DOHH2 (cell line): ENCODE measurements at regions not wholly inside any gene's neighbourhood (a gene's known extent, or its start where the extent isn't known, plus 50 kb on each side); places are given as distances from the start of the nearest gene placed in this dataset.

Experiments
- H3F3A ChIP-seq: fragments of 200-600 bp; sonication (generic), shearing (Covaris generic); 2 replicates; pipeline ENCODE4 v1.6.0; 2016; ENCODE audit warnings: antibody characterized with exemption, mild to moderate bottlenecking; ENCODE audit not compliant: control insufficient read depth, insufficient read depth
- H3K27ac ChIP-seq: fragments of 200-600 bp; sonication (generic); 2 replicates; pipeline ENCODE4 v1.5.1; 2014; ENCODE audit warnings: low read depth, mild to moderate bottlenecking, low read length, moderate library complexity
- H3K27me3 ChIP-seq: fragments of 200-600 bp; sonication (generic); 2 replicates; pipeline ENCODE4 v1.6.1; 2014; ENCODE audit warnings: mild to moderate bottlenecking, low read length, mixed read lengths; ENCODE audit not compliant: control insufficient read depth
- H3K36me3 ChIP-seq: fragments of 200-600 bp; sonication (generic); 2 replicates; pipeline ENCODE4 v1.6.1; 2014; ENCODE audit warnings: mild to moderate bottlenecking, low read length, moderate library complexity, mixed read lengths; ENCODE audit not compliant: control insufficient read depth
- H3K4me1 ChIP-seq: fragments of 200-600 bp; sonication (generic); 2 replicates; pipeline ENCODE4 v1.6.1; 2014; ENCODE audit warnings: mild to moderate bottlenecking, low read length, mixed read lengths; ENCODE audit not compliant: control insufficient read depth
- H3K4me2 ChIP-seq: fragments of 200-600 bp; sonication (generic); 2 replicates; pipeline ENCODE4 v1.6.0; 2014; ENCODE audit warnings: mild to moderate bottlenecking, low read length, moderate library complexity
- H3K4me3 ChIP-seq: fragments of 200-600 bp; sonication (generic); 2 replicates; pipeline ENCODE4 v1.5.1; 2014; ENCODE audit warnings: mild to moderate bottlenecking, low read length, mixed read lengths
- H3K79me2 ChIP-seq: fragments of 200-600 bp; sonication (generic); 2 replicates; pipeline ENCODE4 v1.6.1; 2014; ENCODE audit warnings: mild to moderate bottlenecking, low read length, mixed read lengths; ENCODE audit not compliant: control insufficient read depth
- H3K9me2 ChIP-seq: fragments of 200-600 bp; sonication (generic); replicated peaks from 2 replicates; pipeline ENCODE4 v1.6.1; 2014; ENCODE audit warnings: mild to moderate bottlenecking, low read length, mixed read lengths; ENCODE audit not compliant: control insufficient read depth
- H3K9me3 ChIP-seq: fragments of 200-600 bp; sonication (generic); 2 replicates; pipeline ENCODE4 v1.6.1; 2014; ENCODE audit warnings: antibody characterized with exemption, low read length, mixed read lengths; ENCODE audit not compliant: control insufficient read depth, insufficient read depth
- H4K20me1 ChIP-seq: fragments of 200-600 bp; sonication (generic); 2 replicates; pipeline ENCODE4 v1.6.0; 2014; ENCODE audit warnings: low read depth, mild to moderate bottlenecking, antibody characterized with exemption, low read length, moderate library complexity; ENCODE audit not compliant: control insufficient read depth, insufficient read depth
- CTCF ChIP-seq: fragments of 200-600 bp; sonication (generic); IDR thresholded peaks from one replicate; pipeline ENCODE4 v1.5.1; 2014; ENCODE audit warnings: antibody characterized with exemption, mild to moderate bottlenecking, low read depth, low read length; ENCODE audit not compliant: poor library complexity, severe bottlenecking
- EZH2phosphoT487 ChIP-seq: fragments of 200-600 bp; sonication (generic); IDR thresholded peaks from 2 replicates; pipeline ENCODE4 v1.6.1; 2017; ENCODE audit warnings: borderline replicate concordance, mild to moderate bottlenecking, antibody characterized with exemption, low read length, moderate library complexity, mixed read lengths

- Histone ChIP-seq H3K36me3 (no peaks in the 10 kb centered on the region), H3K27me3 (no peaks in the 10 kb centered on the region), H3K9me2 (no peaks in the 10 kb centered on the region), H3K4me2 (no peak overlapping the region), H3K9me3 (no peaks in the 10 kb centered on the region), H3F3A (no peaks in the 10 kb centered on the region), H4K20me1 (no peaks in the 10 kb centered on the region), H3K27ac (no peak overlapping the region), H3K4me3 (no peak overlapping the region), H3K79me2 (no peaks in the 10 kb centered on the region), H3K4me1 (no peaks in the 10 kb centered on the region)
- TF ChIP-seq CTCF (no peak), EZH2phosphoT487 (no peak)
Measured at GRCh38 chr3:30977592-30977991, 83.1 kb upstream of the GADL1 start.

- H4K20me1 ChIP-seq: no peaks in the 10 kb centered on the region
- H3K27ac ChIP-seq: no peak overlapping the region
- no peaks in the 10 kb centered on the region for H3K9me2 ChIP-seq
- H3K4me2 ChIP-seq: no peak overlapping the region
- no peak for TF ChIP-seq CTCF
- no peak for TF ChIP-seq EZH2phosphoT487
- H3K9me3 ChIP-seq: no peaks in the 10 kb centered on the region
- H3K79me2 ChIP-seq: no peaks in the 10 kb centered on the region
- no peaks in the 10 kb centered on the region for H3F3A ChIP-seq
- no peak overlapping the region for H3K4me3 ChIP-seq
- no peaks in the 10 kb centered on the region for H3K36me3 ChIP-seq
- no peaks in the 10 kb centered on the region for H3K27me3 ChIP-seq
- H3K4me1 ChIP-seq: no peaks in the 10 kb centered on the region
Measured at GRCh38 chr3:30980993-30981392, 86.5 kb upstream of the GADL1 start.

- Histone ChIP-seq H3K9me2 (no peaks in the 10 kb centered on the region), H3K27me3 (no peaks in the 10 kb centered on the region; the same call in 1 of the 2 replicates), H3K79me2 (no peaks in the 10 kb centered on the region), H3K4me2 (no peak overlapping the region), H3K4me1 (no peaks in the 10 kb centered on the region), H3F3A (no peaks in the 10 kb centered on the region), H3K4me3 (no peak overlapping the region), H3K36me3 (no peaks in the 10 kb centered on the region), H3K27ac (no peak overlapping the region), H4K20me1 (no peaks in the 10 kb centered on the region), H3K9me3 (no peaks in the 10 kb centered on the region)
- TF ChIP-seq CTCF (no peak), EZH2phosphoT487 (no peak)
Measured at GRCh38 chr3:30982416-30983075, 88.1 kb upstream of the GADL1 start.
